Mammary epithelial cell (primary cell): ENCODE measurements at regions not wholly inside any gene's neighbourhood (a gene's known extent, or its start where the extent isn't known, plus 50 kb on each side); places are given as distances from the start of the nearest gene placed in this dataset.

Source experiments
- EZH2 ChIP-seq: IDR thresholded peaks from 2 replicates; pipeline ENCODE4 v1.6.1; 2012; ENCODE audit warnings: low read length, inconsistent platforms, borderline replicate concordance
- TF ChIP-seq, protein P1 (sequence below), 2 donors: IDR thresholded peaks in 1 of 2; conservative IDR thresholded peaks in 1 of 2; 2 replicates each; pipeline ENCODE4 v1.5.1; 2011 to 2012; ENCODE audit warnings: inconsistent platforms in 2 of 2, low read length in 2 of 2, mild to moderate bottlenecking in 2 of 2, control low read depth in 1 of 2, low read depth in 1 of 2; ENCODE audit not compliant: insufficient read depth in 1 of 2; ENCODE audit errors: extremely low read depth in 1 of 2

DNA sequence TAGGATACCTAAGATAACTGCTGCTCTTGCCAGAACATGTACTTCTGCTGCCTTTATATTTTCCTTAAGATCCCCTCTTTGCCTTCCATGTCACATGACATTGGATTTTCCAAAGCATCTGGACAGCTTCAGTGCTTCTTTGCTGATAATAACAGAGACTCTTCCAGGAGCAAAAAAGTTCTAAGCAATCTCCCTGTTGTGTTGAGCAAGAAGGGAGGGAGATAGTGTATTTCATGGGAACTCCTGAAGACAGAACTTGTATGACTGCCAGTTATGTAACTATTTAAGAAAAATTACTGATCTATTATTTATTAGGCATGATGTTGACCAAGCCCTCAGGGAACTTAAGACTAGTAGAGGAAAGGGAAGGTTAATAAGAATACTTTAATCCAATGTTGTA, 454.7 kb downstream of the SPATA31D1 start:
- TF ChIP-seq, protein P1, sequence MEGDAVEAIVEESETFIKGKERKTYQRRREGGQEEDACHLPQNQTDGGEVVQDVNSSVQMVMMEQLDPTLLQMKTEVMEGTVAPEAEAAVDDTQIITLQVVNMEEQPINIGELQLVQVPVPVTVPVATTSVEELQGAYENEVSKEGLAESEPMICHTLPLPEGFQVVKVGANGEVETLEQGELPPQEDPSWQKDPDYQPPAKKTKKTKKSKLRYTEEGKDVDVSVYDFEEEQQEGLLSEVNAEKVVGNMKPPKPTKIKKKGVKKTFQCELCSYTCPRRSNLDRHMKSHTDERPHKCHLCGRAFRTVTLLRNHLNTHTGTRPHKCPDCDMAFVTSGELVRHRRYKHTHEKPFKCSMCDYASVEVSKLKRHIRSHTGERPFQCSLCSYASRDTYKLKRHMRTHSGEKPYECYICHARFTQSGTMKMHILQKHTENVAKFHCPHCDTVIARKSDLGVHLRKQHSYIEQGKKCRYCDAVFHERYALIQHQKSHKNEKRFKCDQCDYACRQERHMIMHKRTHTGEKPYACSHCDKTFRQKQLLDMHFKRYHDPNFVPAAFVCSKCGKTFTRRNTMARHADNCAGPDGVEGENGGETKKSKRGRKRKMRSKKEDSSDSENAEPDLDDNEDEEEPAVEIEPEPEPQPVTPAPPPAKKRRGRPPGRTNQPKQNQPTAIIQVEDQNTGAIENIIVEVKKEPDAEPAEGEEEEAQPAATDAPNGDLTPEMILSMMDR (conservative IDR thresholded peaks at IDR 0.05 in 1 of 2, IDR thresholded peaks at IDR 0.05 in 1 of 2; ENCODE audit: extremely low read depth in 1 of 2, insufficient read depth in 1 of 2, low read depth in 1 of 2, low read length in 2 of 2), result no peak
- TF ChIP-seq EZH2, result no peak
